SK-N-SH treated with all-trans-retinoic acid at 6 μM for 48 hours (cell line): ENCODE measurements at regions not wholly inside any gene's neighbourhood (a gene's known extent, or its start where the extent isn't known, plus 50 kb on each side); places are given as distances from the start of the nearest gene placed in this dataset.

Source experiments
- ATAC-seq: fragments of 200-7000 bp; cut with Tn5 transposase; 3 replicates; pipeline ENCODE4 v1.9.1; 2020; ENCODE audit warnings: mild to moderate bottlenecking, moderate library complexity
- BACH2 ChIP-seq: fragments of 250-450 bp; sonication (Bioruptor Pico); IDR thresholded peaks from 2 replicates; pipeline ENCODE4 v1.9.0; 2021; ENCODE audit warnings: mild to moderate bottlenecking, borderline replicate concordance
- CREB5 ChIP-seq: fragments of 250-450 bp; sonication (Bioruptor Pico); IDR thresholded peaks from 2 replicates; pipeline ENCODE4 v1.5.1; 2020; ENCODE audit warnings: low read depth, mild to moderate bottlenecking, moderate library complexity
- CSDC2 ChIP-seq: fragments of 250-450 bp; sonication (Bioruptor Pico); IDR thresholded peaks from 2 replicates; pipeline ENCODE4 v1.5.0; 2020; ENCODE audit warnings: mild to moderate bottlenecking, moderate library complexity
- CSRNP3 ChIP-seq: fragments of 250-450 bp; sonication (Bioruptor Pico); IDR thresholded peaks from 2 replicates; pipeline ENCODE4 v1.5.1; 2021; ENCODE audit warnings: mild to moderate bottlenecking, moderate library complexity
- GLIS3 ChIP-seq: fragments of 250-450 bp; sonication (Bioruptor Pico); IDR thresholded peaks from 2 replicates; pipeline ENCODE4 v1.5.0; 2020; ENCODE audit warnings: mild to moderate bottlenecking, moderate library complexity
- ISL1 ChIP-seq: fragments of 250-450 bp; sonication (Bioruptor Pico); IDR thresholded peaks from 2 replicates; pipeline ENCODE4 v2.1.2; 2022; ENCODE audit warnings: mild to moderate bottlenecking, moderate library complexity
- OSR1 ChIP-seq: fragments of 250-450 bp; sonication (Bioruptor Pico); IDR thresholded peaks from 2 replicates; pipeline ENCODE4 v1.8.0; 2022; ENCODE audit warnings: moderate library complexity, mild to moderate bottlenecking, inconsistent platforms
- PATZ1 ChIP-seq: fragments of 250-450 bp; sonication (Bioruptor Pico); IDR thresholded peaks from 2 replicates; pipeline ENCODE4 v1.8.0; 2020; ENCODE audit warnings: mild to moderate bottlenecking, moderate library complexity, borderline replicate concordance
- POU6F1 ChIP-seq: fragments of 250-450 bp; sonication (Bioruptor Pico); IDR thresholded peaks from 2 replicates; pipeline ENCODE4 v1.8.0; 2021; ENCODE audit warnings: low read depth, mild to moderate bottlenecking, moderate library complexity, borderline replicate concordance
- PPARA ChIP-seq: fragments of 250-450 bp; sonication (Bioruptor Pico); IDR thresholded peaks from 2 replicates; pipeline ENCODE4 v1.5.0; 2020; ENCODE audit warnings: mild to moderate bottlenecking, borderline replicate concordance
- RARB ChIP-seq: fragments of 250-450 bp; sonication (Bioruptor Pico); IDR thresholded peaks from 2 replicates; pipeline ENCODE4 v1.8.0; 2021; ENCODE audit warnings: mild to moderate bottlenecking, moderate library complexity
- SNAI2 ChIP-seq: fragments of 250-450 bp; sonication (Bioruptor Pico); IDR thresholded peaks from 2 replicates; pipeline ENCODE4 v1.5.0; 2020; ENCODE audit warnings: mild to moderate bottlenecking, moderate library complexity
- TCF4 ChIP-seq: fragments of 250-450 bp; sonication (Bioruptor Pico); IDR thresholded peaks from 2 replicates; pipeline ENCODE4 v1.8.0; 2021; ENCODE audit warnings: mild to moderate bottlenecking, moderate library complexity, borderline replicate concordance
- TOX ChIP-seq: fragments of 250-450 bp; sonication (Bioruptor Pico); IDR thresholded peaks from 2 replicates; pipeline ENCODE4 v1.8.0; 2021; ENCODE audit warnings: mild to moderate bottlenecking, moderate library complexity, borderline replicate concordance
- TSHZ2 ChIP-seq: fragments of 250-450 bp; sonication (Bioruptor Pico); IDR thresholded peaks from 2 replicates; pipeline ENCODE4 v1.5.0; 2020; ENCODE audit warnings: mild to moderate bottlenecking, moderate library complexity
- ZC3H10 ChIP-seq: fragments of 250-450 bp; sonication (Bioruptor Pico); IDR thresholded peaks from 2 replicates; pipeline ENCODE4 v1.5.1; 2021; ENCODE audit warnings: mild to moderate bottlenecking, moderate library complexity
- ZFP30 ChIP-seq: fragments of 450-650 bp; formaldehyde crosslinking; IDR thresholded peaks from 2 replicates; pipeline ENCODE4 v1.5.0; 2022; ENCODE audit warnings: mild to moderate bottlenecking, moderate library complexity
- ZNF70 ChIP-seq: fragments of 450-650 bp; formaldehyde crosslinking; IDR thresholded peaks from 2 replicates; pipeline ENCODE4 v1.5.0; 2020; ENCODE audit warnings: mild to moderate bottlenecking, moderate library complexity
- ZNF8 ChIP-seq: fragments of 450-650 bp; formaldehyde crosslinking; IDR thresholded peaks from 2 replicates; pipeline ENCODE4 v1.5.0; 2020; ENCODE audit warnings: mild to moderate bottlenecking, moderate library complexity

- TF ChIP-seq PPARA (CRISPR knock-in tag) (no peak), CREB5 (no peak), CSDC2 (no peak), OSR1 (CRISPR knock-in tag) (no peak), SNAI2 (CRISPR knock-in tag) (no peak), BACH2 (CRISPR knock-in tag) (no peak), GLIS3 (CRISPR knock-in tag) (no peak), POU6F1 (no peak), ISL1 (CRISPR knock-in tag) (no peak), TSHZ2 (no peak), ZNF8 (no peak)
- ATAC-seq, result no peak
Measured at GRCh38 chr5:60503771-60504170, 196.2 kb downstream of the DEPDC1B start.

- TF ChIP-seq ZNF70 (CRISPR knock-in tag) (no peak), CSDC2 (no peak), ZFP30 (CRISPR knock-in tag) (no peak), GLIS3 (CRISPR knock-in tag) (no peak), ZNF8 (no peak), TCF4 (CRISPR knock-in tag) (no peak), RARB (CRISPR knock-in tag) (no peak), POU6F1 (no peak), ZC3H10 (CRISPR knock-in tag) (no peak), PATZ1 (no peak), CSRNP3 (CRISPR knock-in tag) (no peak), SNAI2 (CRISPR knock-in tag) (no peak), TOX (CRISPR knock-in tag) (no peak)
- no peak for ATAC-seq
Measured at GRCh38 chr5:60497706-60498500, 202.1 kb downstream of the DEPDC1B start.
